ENCODE measurements at regions not wholly inside any gene's neighbourhood (a gene's known extent, or its start where the extent isn't known, plus 50 kb on each side); places are given as distances from the start of the nearest gene placed in this dataset.
A peak's percentile ranks its signal among the peaks of the same experiment; 100 is the strongest.

DNA sequence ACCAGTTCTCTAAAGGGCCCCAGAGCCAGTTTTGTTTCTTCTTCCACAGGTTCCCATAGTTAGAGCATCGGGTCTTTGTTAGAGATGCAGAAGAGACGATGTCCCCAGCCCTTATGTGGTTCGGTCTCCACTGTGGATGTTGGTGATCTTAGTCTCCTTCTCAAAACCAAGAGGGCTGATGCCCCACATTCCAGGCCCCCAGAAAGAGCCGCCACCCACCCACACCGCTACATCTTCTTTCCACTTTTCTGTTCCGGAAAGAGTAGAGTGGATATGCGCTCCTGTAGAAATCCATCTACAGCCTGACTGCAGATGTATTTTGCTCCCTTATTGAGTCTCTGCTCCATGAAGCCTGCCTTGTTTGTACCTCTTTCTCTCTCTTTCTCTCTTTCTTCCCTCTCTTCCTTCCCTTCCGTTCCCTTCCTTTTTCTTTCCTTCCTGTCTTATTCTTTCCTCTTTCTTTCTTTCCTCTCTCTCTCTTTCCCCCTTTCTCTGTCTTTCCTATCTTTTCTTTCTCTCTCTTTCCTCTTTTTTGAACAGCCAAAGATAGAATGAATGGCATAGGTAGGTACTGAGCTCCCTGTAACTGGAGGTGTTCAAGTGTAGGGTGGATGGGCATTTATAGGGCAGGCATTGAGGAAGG, 224.3 kb downstream of the SEC14L1 start:
- CTCF ChIA-PET = interaction anchor here (1.1 to 2.2 kb wide), 3 partner anchors 9 to 65 kb away, joined by 4 to 12 read pairs (median 4); no protein-coding TSS in a partner anchor
- POLR2A ChIA-PET = interaction anchor here (0.7 kb wide), 2 partner anchors 9 to 143 kb away, joined by 3 read pairs; no protein-coding TSS in a partner anchor
- TF ChIP-seq, protein P1, sequence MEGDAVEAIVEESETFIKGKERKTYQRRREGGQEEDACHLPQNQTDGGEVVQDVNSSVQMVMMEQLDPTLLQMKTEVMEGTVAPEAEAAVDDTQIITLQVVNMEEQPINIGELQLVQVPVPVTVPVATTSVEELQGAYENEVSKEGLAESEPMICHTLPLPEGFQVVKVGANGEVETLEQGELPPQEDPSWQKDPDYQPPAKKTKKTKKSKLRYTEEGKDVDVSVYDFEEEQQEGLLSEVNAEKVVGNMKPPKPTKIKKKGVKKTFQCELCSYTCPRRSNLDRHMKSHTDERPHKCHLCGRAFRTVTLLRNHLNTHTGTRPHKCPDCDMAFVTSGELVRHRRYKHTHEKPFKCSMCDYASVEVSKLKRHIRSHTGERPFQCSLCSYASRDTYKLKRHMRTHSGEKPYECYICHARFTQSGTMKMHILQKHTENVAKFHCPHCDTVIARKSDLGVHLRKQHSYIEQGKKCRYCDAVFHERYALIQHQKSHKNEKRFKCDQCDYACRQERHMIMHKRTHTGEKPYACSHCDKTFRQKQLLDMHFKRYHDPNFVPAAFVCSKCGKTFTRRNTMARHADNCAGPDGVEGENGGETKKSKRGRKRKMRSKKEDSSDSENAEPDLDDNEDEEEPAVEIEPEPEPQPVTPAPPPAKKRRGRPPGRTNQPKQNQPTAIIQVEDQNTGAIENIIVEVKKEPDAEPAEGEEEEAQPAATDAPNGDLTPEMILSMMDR (IDR thresholded peaks at IDR 0.05; ENCODE audit: insufficient read depth, low read length, missing control alignments) = no peak

DNA sequence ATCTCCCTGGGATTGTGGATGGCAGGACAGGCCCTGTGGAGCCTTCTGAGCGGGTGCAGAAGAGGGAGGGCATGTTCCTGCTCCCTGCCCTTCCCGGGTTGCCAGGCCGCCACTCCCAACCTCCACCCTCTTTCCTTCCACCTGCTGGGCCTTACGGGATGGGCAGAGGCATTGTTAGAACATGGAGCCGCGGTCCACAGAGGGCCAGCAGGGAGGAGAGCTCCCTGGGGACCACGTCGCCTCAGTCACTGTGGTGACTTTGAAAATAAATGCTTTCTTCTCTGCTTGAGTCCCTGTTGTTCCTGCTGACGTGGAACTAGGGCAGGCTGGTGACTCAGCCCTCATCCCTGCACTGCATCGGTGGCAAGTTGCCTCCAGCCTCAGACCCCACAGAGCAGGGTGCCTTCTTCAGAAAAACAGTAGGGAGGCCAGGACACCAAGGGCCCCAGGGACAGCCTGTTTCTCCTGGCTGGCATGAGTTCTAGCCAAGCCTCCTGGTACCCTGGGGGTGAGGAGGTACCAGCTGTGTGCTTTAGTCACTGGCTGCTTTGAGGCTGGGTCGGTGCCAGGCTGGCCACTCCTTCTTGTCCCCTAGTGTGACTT, 224.9 kb downstream of the SEC14L1 start:
- ChIA-PET CTCF (interaction anchor here (0.8 to 2.2 kb wide), 4 partner anchors 10 to 64 kb away, joined by 3 to 12 read pairs (median 4); no protein-coding TSS in a partner anchor), POLR2A (interaction anchor here (0.6 to 0.7 kb wide), 3 partner anchors 9 to 142 kb away, joined by 3 to 4 read pairs (median 3); no protein-coding TSS in a partner anchor)
- TF ChIP-seq, protein P1 (IDR thresholded peaks at IDR 0.05; ENCODE audit: insufficient read depth, low read length, missing control alignments) = no peak
- DNase-seq (ENCODE audit: low read depth, low spot score) = peak; percentile 63
- H3K4me3 ChIP-seq (ENCODE audit: low read depth, low read length) = no peak overlapping the region

More for the DNA sequence above, 224.3 kb downstream of the SEC14L1 start:
- H3K4me3 ChIP-seq (ENCODE audit: low read depth, low read length) = no peak overlapping the region
- DNase-seq (ENCODE audit: low read depth, low spot score) = no peak

- CTCF ChIA-PET = interaction anchor here (0.8 to 2.2 kb wide), 3 partner anchors 10 to 35 kb away, joined by 3 to 12 read pairs (median 4); no protein-coding TSS in a partner anchor
- POLR2A ChIA-PET = interaction anchor here (0.6 to 1.0 kb wide), 2 partner anchors 10 to 55 kb away, joined by 4 to 7 read pairs; no protein-coding TSS in a partner anchor
Observed at GRCh38 chr17:77366206-77366557, 225.4 kb downstream of the SEC14L1 start.

GRCh38 chr17:77366558-77367245, 225.9 kb downstream of the SEC14L1 start:
- DNase-seq (ENCODE audit: low read depth, low spot score) = no peak
- ChIA-PET POLR2A (interaction anchor here (0.6 to 1.0 kb wide), 2 partner anchors 9 to 54 kb away, joined by 4 to 7 read pairs; no protein-coding TSS in a partner anchor), CTCF (interaction anchor here (0.8 to 2.2 kb wide), 3 partner anchors 11 to 35 kb away, joined by 3 to 12 read pairs (median 4); no protein-coding TSS in a partner anchor)

More at GRCh38 chr17:77366206-77366557, 225.4 kb downstream of the SEC14L1 start:
- no peak for DNase-seq (ENCODE audit: low read depth, low spot score)
- TF ChIP-seq, protein P1 (IDR thresholded peaks at IDR 0.05; ENCODE audit: insufficient read depth, low read length, missing control alignments) = no peak
- no peak overlapping the region for H3K4me3 ChIP-seq (ENCODE audit: low read depth, low read length)

GRCh38 chr17:77369544-77369971, 228.8 kb downstream of the SEC14L1 start:
- ChIA-PET CTCF (interaction anchor here (1.0 to 2.2 kb wide), 3 partner anchors 12 to 60 kb away, joined by 3 to 11 read pairs (median 6); no protein-coding TSS in a partner anchor), POLR2A (no interaction called here)
- TF ChIP-seq, protein P1 (IDR thresholded peaks at IDR 0.05; ENCODE audit: insufficient read depth, low read length, missing control alignments) = no peak
- no peak overlapping the region for H3K4me3 ChIP-seq (ENCODE audit: low read depth, low read length)
- no peak for DNase-seq (ENCODE audit: low read depth, low spot score)

More at GRCh38 chr17:77366558-77367245, 225.9 kb downstream of the SEC14L1 start:
- TF ChIP-seq, protein P1 (IDR thresholded peaks at IDR 0.05; ENCODE audit: insufficient read depth, low read length, missing control alignments) = peak; percentile 13
- H3K4me3 ChIP-seq (ENCODE audit: low read depth, low read length) = no peak overlapping the region

Measured in AG04449 (cell line).